A549 (cell line): ENCODE measurements at regions not wholly inside any gene's neighbourhood (a gene's known extent, or its start where the extent isn't known, plus 50 kb on each side); places are given as distances from the start of the nearest gene placed in this dataset.

Experiments used
- ATAC-seq, 2 experiments: fragments of 200-7000 bp in 1 of 2; fragments of >200 bp in 1 of 2; cut with Nextera tagmentation in 1 of 2; cut with Tn5 transposase in 1 of 2; 3 replicates each; pipeline versions ENCODE4 v1.8.0 to v1.9.1; 2018 to 2020; ENCODE audit warnings: mild to moderate bottlenecking in 1 of 2, moderate library complexity in 1 of 2
- CTCF ChIA-PET: fragments of 300-600 bp; sonication (Branson Sonifier 250); formaldehyde crosslinking; extraction: SDS; loops from one replicate; lab custom pipeline; 2021; ENCODE audit warnings: antibody characterized with exemption, inconsistent platforms; lab: Yijun Ruan, JAX
- POLR2A ChIA-PET: fragments of 350-600 bp; formaldehyde crosslinking; extraction: SDS; loops from one replicate; lab custom pipeline; 2021; ENCODE audit warnings: antibody characterized with exemption, inconsistent platforms; lab: Yijun Ruan, JAX
- DNase-seq, 2 experiments: peaks; one replicate each; pipeline versions ENCODE4 v3.0.0 to v3.0.0-alpha.2; 2011 to 2016; ENCODE audit warnings: low read depth in 1 of 2, low spot score in 1 of 2
- FAIRE-seq: peaks from 2 replicates; lab custom pipeline; 2011; peaks lifted over from hg19 to GRCh38; lab: Jason Lieb, UNC
- H3K27ac ChIP-seq, 2 experiments: fragments of >200 bp; sonication (Bioruptor Twin); formaldehyde crosslinking; 3 replicates each; pipeline ENCODE4 v1.5.1; 2016 to 2017
- H3K4me1 ChIP-seq: fragments of >200 bp; sonication (Bioruptor Twin); formaldehyde crosslinking; 3 replicates; pipeline ENCODE4 v1.6.1; 2016
- H3K4me2 ChIP-seq: fragments of >200 bp; sonication (Bioruptor Twin); formaldehyde crosslinking; 3 replicates; pipeline ENCODE4 v1.6.1; 2016
- H3K4me3 ChIP-seq: fragments of >200 bp; sonication (Bioruptor Twin); formaldehyde crosslinking; 3 replicates; pipeline ENCODE4 v1.5.1; 2016
- H3K9me3 ChIP-seq: fragments of >200 bp; sonication (Bioruptor Twin); formaldehyde crosslinking; 3 replicates; pipeline ENCODE4 v1.6.1; 2016
- CHD4 ChIP-seq: fragments of 200-600 bp; sonication (generic); IDR thresholded peaks from 2 replicates; pipeline ENCODE4 v1.6.1; 2016; ENCODE audit warnings: antibody characterized with exemption, mild to moderate bottlenecking, borderline replicate concordance
- EHF ChIP-seq: fragments of 250-450 bp; sonication (Bioruptor Pico); IDR thresholded peaks from 2 replicates; pipeline ENCODE4 v1.5.0; 2020; ENCODE audit warnings: mild to moderate bottlenecking
- ESRRA ChIP-seq: fragments of 150-350 bp; IDR thresholded peaks from 2 replicates; pipeline ENCODE4 v1.6.1; 2014; ENCODE audit warnings: mild to moderate bottlenecking, low read length, borderline replicate concordance
- FOSL2 ChIP-seq, 2 experiments: fragments of 450-650 bp in 1 of 2; fragments of >200 bp in 1 of 2; sonication (Bioruptor Twin) in 1 of 2; formaldehyde crosslinking; IDR thresholded peaks; 2 replicates each; pipeline versions ENCODE4 v1.5.0 to v1.6.1; 2016 to 2020; ENCODE audit warnings: mild to moderate bottlenecking in 1 of 2, moderate library complexity in 1 of 2
- GATA3 ChIP-seq: IDR thresholded peaks from 2 replicates; pipeline ENCODE4 v1.6.1; 2012; ENCODE audit warnings: borderline replicate concordance
- HDAC2 ChIP-seq: fragments of 200-600 bp; sonication (generic); IDR thresholded peaks from 2 replicates; pipeline ENCODE4 v1.6.1; 2016
- HOXA7 ChIP-seq: fragments of 250-450 bp; sonication (Bioruptor Pico); IDR thresholded peaks from 2 replicates; pipeline ENCODE4 v1.5.0; 2020; ENCODE audit warnings: mild to moderate bottlenecking, moderate library complexity
- JUN ChIP-seq, 2 experiments: fragments of >200 bp; sonication (Bioruptor Twin); formaldehyde crosslinking; IDR thresholded peaks; 2 replicates in 1 of 2; 3 replicates in 1 of 2; pipeline ENCODE4 v1.6.1; 2016 to 2017
- KDM1A ChIP-seq: fragments of 200-600 bp; sonication (generic); IDR thresholded peaks from 2 replicates; pipeline ENCODE4 v1.6.1; 2016; ENCODE audit warnings: low read depth, mild to moderate bottlenecking
- MYC ChIP-seq: IDR thresholded peaks from 2 replicates; pipeline ENCODE4 v1.6.1; 2012; ENCODE audit warnings: mild to moderate bottlenecking, inconsistent platforms, low read length, improper control_type of control experiment, borderline replicate concordance
- NFE2L2 ChIP-seq: fragments of 150-350 bp; conservative IDR thresholded peaks from 2 replicates; pipeline ENCODE4 v1.6.1; 2014; ENCODE audit warnings: low read length
- NR3C1 ChIP-seq: fragments of >200 bp; sonication (Bioruptor Twin); formaldehyde crosslinking; IDR thresholded peaks from 3 replicates; pipeline ENCODE4 v1.6.1; 2017
- RNF2 ChIP-seq: fragments of 200-600 bp; sonication (generic); IDR thresholded peaks from 2 replicates; pipeline ENCODE4 v1.6.1; 2016; ENCODE audit warnings: low read depth, mild to moderate bottlenecking, antibody characterized with exemption, moderate library complexity, borderline replicate concordance
- TFCP2L1 ChIP-seq: fragments of 250-450 bp; sonication (Bioruptor Pico); IDR thresholded peaks from 2 replicates; pipeline ENCODE4 v1.5.0; 2021; ENCODE audit warnings: mild to moderate bottlenecking
- TP53 ChIP-seq: fragments of 250-450 bp; sonication (Bioruptor Pico); IDR thresholded peaks from 2 replicates; pipeline ENCODE4 v1.5.0; 2021; ENCODE audit warnings: mild to moderate bottlenecking, moderate library complexity
- ZC3H11A ChIP-seq: fragments of 450-650 bp; IDR thresholded peaks from 2 replicates; pipeline ENCODE4 v1.6.1; 2014; ENCODE audit warnings: antibody characterized with exemption, mild to moderate bottlenecking
- WGBS: methylation state at CpG from one replicate; pipeline ENCODE4 v1.1.6; 2017; ENCODE audit errors: missing lambda C conversion rate; 5-methylcytosine and 5-hydroxymethylcytosine counted together
- TF ChIP-seq, protein P1 (sequence below): fragments of 200-600 bp; sonication (generic); IDR thresholded peaks from 2 replicates; pipeline ENCODE4 v1.6.1; 2016; ENCODE audit warnings: antibody characterized with exemption, mild to moderate bottlenecking, moderate library complexity
- TF ChIP-seq, protein P2 (sequence below): fragments of 250-450 bp; sonication (Bioruptor Pico); IDR thresholded peaks from 2 replicates; pipeline ENCODE4 v1.5.0; 2020; ENCODE audit warnings: low read depth, mild to moderate bottlenecking, moderate library complexity
- TF ChIP-seq, protein P3 (sequence below): IDR thresholded peaks from 2 replicates; pipeline ENCODE4 v1.6.1; 2012
- TF ChIP-seq, protein P4 (sequence below): fragments of 450-650 bp; IDR thresholded peaks from 2 replicates; pipeline ENCODE4 v1.6.1; 2014; ENCODE audit warnings: antibody characterized with exemption
- TF ChIP-seq, protein P5 (sequence below): fragments of 250-450 bp; sonication (Bioruptor Pico); IDR thresholded peaks from 2 replicates; pipeline ENCODE4 v1.5.0; 2021; ENCODE audit warnings: mild to moderate bottlenecking, moderate library complexity, borderline replicate concordance
- TF ChIP-seq, protein P6 (sequence below): fragments of >200 bp; sonication (Bioruptor Twin); formaldehyde crosslinking; IDR thresholded peaks from 3 replicates; pipeline ENCODE4 v1.5.1; 2016

GRCh38 chr1:99490031-99490430, 155.9 kb upstream of the PALMD start:
- H3K4me2 ChIP-seq = no peak overlapping the region
- TF ChIP-seq TFCP2L1 (CRISPR knock-in tag) (no peak), MYC (no peak), HOXA7 (CRISPR knock-in tag) (no peak), CHD4 (no peak), TP53 (CRISPR knock-in tag) (no peak), GATA3 (no peak), JUN (IDR thresholded peaks at IDR 0.05) (no peak), ESRRA (no peak), RNF2 (no peak), FOSL2 (IDR thresholded peaks at IDR 0.05) (no peak), FOSL2 (CRISPR knock-in tag; IDR thresholded peaks at IDR 0.05) (no peak), KDM1A (no peak), HDAC2 (no peak)
- TF ChIP-seq, protein P1, sequence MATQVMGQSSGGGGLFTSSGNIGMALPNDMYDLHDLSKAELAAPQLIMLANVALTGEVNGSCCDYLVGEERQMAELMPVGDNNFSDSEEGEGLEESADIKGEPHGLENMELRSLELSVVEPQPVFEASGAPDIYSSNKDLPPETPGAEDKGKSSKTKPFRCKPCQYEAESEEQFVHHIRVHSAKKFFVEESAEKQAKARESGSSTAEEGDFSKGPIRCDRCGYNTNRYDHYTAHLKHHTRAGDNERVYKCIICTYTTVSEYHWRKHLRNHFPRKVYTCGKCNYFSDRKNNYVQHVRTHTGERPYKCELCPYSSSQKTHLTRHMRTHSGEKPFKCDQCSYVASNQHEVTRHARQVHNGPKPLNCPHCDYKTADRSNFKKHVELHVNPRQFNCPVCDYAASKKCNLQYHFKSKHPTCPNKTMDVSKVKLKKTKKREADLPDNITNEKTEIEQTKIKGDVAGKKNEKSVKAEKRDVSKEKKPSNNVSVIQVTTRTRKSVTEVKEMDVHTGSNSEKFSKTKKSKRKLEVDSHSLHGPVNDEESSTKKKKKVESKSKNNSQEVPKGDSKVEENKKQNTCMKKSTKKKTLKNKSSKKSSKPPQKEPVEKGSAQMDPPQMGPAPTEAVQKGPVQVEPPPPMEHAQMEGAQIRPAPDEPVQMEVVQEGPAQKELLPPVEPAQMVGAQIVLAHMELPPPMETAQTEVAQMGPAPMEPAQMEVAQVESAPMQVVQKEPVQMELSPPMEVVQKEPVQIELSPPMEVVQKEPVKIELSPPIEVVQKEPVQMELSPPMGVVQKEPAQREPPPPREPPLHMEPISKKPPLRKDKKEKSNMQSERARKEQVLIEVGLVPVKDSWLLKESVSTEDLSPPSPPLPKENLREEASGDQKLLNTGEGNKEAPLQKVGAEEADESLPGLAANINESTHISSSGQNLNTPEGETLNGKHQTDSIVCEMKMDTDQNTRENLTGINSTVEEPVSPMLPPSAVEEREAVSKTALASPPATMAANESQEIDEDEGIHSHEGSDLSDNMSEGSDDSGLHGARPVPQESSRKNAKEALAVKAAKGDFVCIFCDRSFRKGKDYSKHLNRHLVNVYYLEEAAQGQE = no peak
- TF ChIP-seq, protein P2, sequence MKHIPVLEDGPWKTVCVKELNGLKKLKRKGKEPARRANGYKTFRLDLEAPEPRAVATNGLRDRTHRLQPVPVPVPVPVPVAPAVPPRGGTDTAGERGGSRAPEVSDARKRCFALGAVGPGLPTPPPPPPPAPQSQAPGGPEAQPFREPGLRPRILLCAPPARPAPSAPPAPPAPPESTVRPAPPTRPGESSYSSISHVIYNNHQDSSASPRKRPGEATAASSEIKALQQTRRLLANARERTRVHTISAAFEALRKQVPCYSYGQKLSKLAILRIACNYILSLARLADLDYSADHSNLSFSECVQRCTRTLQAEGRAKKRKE (CRISPR knock-in tag) = no peak
- TF ChIP-seq, protein P3, sequence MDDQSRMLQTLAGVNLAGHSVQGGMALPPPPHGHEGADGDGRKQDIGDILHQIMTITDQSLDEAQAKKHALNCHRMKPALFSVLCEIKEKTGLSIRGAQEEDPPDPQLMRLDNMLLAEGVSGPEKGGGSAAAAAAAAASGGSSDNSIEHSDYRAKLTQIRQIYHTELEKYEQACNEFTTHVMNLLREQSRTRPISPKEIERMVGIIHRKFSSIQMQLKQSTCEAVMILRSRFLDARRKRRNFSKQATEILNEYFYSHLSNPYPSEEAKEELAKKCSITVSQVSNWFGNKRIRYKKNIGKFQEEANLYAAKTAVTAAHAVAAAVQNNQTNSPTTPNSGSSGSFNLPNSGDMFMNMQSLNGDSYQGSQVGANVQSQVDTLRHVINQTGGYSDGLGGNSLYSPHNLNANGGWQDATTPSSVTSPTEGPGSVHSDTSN = no peak
- TF ChIP-seq, protein P4, sequence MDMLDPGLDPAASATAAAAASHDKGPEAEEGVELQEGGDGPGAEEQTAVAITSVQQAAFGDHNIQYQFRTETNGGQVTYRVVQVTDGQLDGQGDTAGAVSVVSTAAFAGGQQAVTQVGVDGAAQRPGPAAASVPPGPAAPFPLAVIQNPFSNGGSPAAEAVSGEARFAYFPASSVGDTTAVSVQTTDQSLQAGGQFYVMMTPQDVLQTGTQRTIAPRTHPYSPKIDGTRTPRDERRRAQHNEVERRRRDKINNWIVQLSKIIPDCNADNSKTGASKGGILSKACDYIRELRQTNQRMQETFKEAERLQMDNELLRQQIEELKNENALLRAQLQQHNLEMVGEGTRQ = no peak
- TF ChIP-seq, protein P5, sequence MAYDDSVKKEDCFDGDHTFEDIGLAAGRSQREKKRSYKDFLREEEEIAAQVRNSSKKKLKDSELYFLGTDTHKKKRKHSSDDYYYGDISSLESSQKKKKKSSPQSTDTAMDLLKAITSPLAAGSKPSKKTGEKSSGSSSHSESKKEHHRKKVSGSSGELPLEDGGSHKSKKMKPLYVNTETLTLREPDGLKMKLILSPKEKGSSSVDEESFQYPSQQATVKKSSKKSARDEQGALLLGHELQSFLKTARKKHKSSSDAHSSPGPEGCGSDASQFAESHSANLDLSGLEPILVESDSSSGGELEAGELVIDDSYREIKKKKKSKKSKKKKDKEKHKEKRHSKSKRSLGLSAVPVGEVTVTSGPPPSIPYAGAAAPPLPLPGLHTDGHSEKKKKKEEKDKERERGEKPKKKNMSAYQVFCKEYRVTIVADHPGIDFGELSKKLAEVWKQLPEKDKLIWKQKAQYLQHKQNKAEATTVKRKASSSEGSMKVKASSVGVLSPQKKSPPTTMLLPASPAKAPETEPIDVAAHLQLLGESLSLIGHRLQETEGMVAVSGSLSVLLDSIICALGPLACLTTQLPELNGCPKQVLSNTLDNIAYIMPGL (CRISPR knock-in tag) = no peak
- H3K27ac ChIP-seq = no peak overlapping the region
- DNase-seq = no peak
- 85% methylated on average over 2 of the region's 2 CpGs for WGBS
- no peak overlapping the region for H3K4me3 ChIP-seq
- H3K4me1 ChIP-seq = no peaks in the 10 kb centered on the region
- H3K9me3 ChIP-seq = no peaks in the 10 kb centered on the region
- POLR2A ChIA-PET = no interaction called here
- ATAC-seq = no peak
- CTCF ChIA-PET = no interaction called here
- FAIRE-seq = no peak

- ChIA-PET POLR2A (no interaction called here), CTCF (no interaction called here)
- Histone ChIP-seq H3K9me3 (no peaks in the 10 kb centered on the region), H3K27ac (no peak overlapping the region), H3K4me2 (no peak overlapping the region), H3K4me3 (no peak overlapping the region), H3K4me1 (no peaks in the 10 kb centered on the region)
- ATAC-seq = no peak
- 60% methylated on average over 3 of the region's 3 CpGs for WGBS
- DNase-seq = no peak
- TF ChIP-seq NR3C1 (no peak), ZC3H11A (no peak), NFE2L2 (no peak), EHF (CRISPR knock-in tag) (no peak)
- TF ChIP-seq, protein P4 = no peak
- TF ChIP-seq, protein P6, sequence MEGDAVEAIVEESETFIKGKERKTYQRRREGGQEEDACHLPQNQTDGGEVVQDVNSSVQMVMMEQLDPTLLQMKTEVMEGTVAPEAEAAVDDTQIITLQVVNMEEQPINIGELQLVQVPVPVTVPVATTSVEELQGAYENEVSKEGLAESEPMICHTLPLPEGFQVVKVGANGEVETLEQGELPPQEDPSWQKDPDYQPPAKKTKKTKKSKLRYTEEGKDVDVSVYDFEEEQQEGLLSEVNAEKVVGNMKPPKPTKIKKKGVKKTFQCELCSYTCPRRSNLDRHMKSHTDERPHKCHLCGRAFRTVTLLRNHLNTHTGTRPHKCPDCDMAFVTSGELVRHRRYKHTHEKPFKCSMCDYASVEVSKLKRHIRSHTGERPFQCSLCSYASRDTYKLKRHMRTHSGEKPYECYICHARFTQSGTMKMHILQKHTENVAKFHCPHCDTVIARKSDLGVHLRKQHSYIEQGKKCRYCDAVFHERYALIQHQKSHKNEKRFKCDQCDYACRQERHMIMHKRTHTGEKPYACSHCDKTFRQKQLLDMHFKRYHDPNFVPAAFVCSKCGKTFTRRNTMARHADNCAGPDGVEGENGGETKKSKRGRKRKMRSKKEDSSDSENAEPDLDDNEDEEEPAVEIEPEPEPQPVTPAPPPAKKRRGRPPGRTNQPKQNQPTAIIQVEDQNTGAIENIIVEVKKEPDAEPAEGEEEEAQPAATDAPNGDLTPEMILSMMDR = no peak
- no peak for FAIRE-seq
Observed at GRCh38 chr1:99496067-99496466, 149.8 kb upstream of the PALMD start.
